Neural progenitor cell (in vitro differentiated cells): ENCODE measurements at regions not wholly inside any gene's neighbourhood (a gene's known extent, or its start where the extent isn't known, plus 50 kb on each side); places are given as distances from the start of the nearest gene placed in this dataset.

Experiments used
- DNase-seq: peaks from one replicate; pipeline ENCODE4 v3.0.0-alpha.2; 2016; ENCODE audit warnings: low spot score
- H2AFZ ChIP-seq: fragments of 200-600 bp; sonication (generic); replicated peaks from 2 replicates; pipeline ENCODE4 v1.6.1; 2016; ENCODE audit warnings: antibody characterized with exemption
- H3F3A ChIP-seq: fragments of 200-600 bp; sonication (generic); 2 replicates; pipeline ENCODE4 v1.6.1; 2016; ENCODE audit warnings: antibody characterized with exemption, low read depth
- H3K27ac ChIP-seq: fragments of 200-600 bp; sonication (generic); 2 replicates; pipeline ENCODE4 v1.5.1; 2016; ENCODE audit warnings: mild to moderate bottlenecking
- H3K27me3 ChIP-seq: fragments of 200-600 bp; sonication (generic); 2 replicates; pipeline ENCODE4 v1.6.1; 2016; ENCODE audit warnings: mild to moderate bottlenecking, moderate library complexity
- H3K36me3 ChIP-seq: fragments of 200-600 bp; sonication (generic); 2 replicates; pipeline ENCODE4 v1.5.1; 2016
- H3K4me1 ChIP-seq: fragments of 200-600 bp; sonication (generic); 2 replicates; pipeline ENCODE4 v1.6.1; 2016; ENCODE audit warnings: mixed run types
- H3K4me2 ChIP-seq: fragments of 200-600 bp; sonication (generic); 2 replicates; pipeline ENCODE4 v1.6.1; 2016
- H3K4me3 ChIP-seq: fragments of 200-600 bp; sonication (generic); 2 replicates; pipeline ENCODE4 v1.5.1; 2016
- H3K79me2 ChIP-seq: fragments of 200-600 bp; sonication (generic); 2 replicates; pipeline ENCODE4 v1.6.1; 2016; ENCODE audit warnings: low read depth
- H3K9ac ChIP-seq: fragments of 200-600 bp; sonication (generic); 2 replicates; pipeline ENCODE4 v1.6.1; 2016
- H3K9me3 ChIP-seq: fragments of 200-600 bp; sonication (generic); 2 replicates; pipeline ENCODE4 v1.5.1; 2016; ENCODE audit warnings: low read depth
- H4K20me1 ChIP-seq: fragments of 200-600 bp; sonication (generic); 2 replicates; pipeline ENCODE4 v1.6.1; 2016; ENCODE audit warnings: low read depth
- H3K27ac Mint-ChIP-seq: 3 replicates; pipeline ENCODE4 v1.8.0; 2021; ENCODE audit warnings: mixed read lengths
- H3K27me3 Mint-ChIP-seq: 2 replicates; pipeline ENCODE4 v1.8.0; 2022; ENCODE audit warnings: low read depth, mild to moderate bottlenecking, inconsistent platforms, moderate library complexity, mixed read lengths; ENCODE audit not compliant: insufficient read depth
- H3K36me3 Mint-ChIP-seq: 3 replicates; pipeline ENCODE4 v1.8.0; 2021; ENCODE audit warnings: mixed read lengths
- H3K4me1 Mint-ChIP-seq: 3 replicates; pipeline ENCODE4 v1.8.0; 2021; ENCODE audit warnings: mixed read lengths
- H3K4me3 Mint-ChIP-seq: 3 replicates; pipeline ENCODE4 v1.8.0; 2021; ENCODE audit warnings: mild to moderate bottlenecking, moderate library complexity, mixed read lengths
- H3K9me3 Mint-ChIP-seq: 3 replicates; pipeline ENCODE4 v1.8.0; 2020; ENCODE audit warnings: mixed read lengths
- CTCF ChIP-seq: fragments of 200-600 bp; sonication (generic); IDR thresholded peaks from 2 replicates; pipeline ENCODE4 v1.5.1; 2017; ENCODE audit warnings: antibody characterized with exemption, mild to moderate bottlenecking
- EZH2 ChIP-seq: fragments of 200-600 bp; sonication (generic); IDR thresholded peaks from 2 replicates; pipeline ENCODE4 v1.6.1; 2017; ENCODE audit warnings: antibody characterized with exemption, mild to moderate bottlenecking, moderate library complexity
- EZH2phosphoT487 ChIP-seq: fragments of 200-600 bp; sonication (generic); IDR thresholded peaks from 2 replicates; pipeline ENCODE4 v1.6.1; 2017; ENCODE audit warnings: antibody characterized with exemption

- peaks cover 6% of the 10 kb centered on the region for H3K4me1 Mint-ChIP-seq
- Histone ChIP-seq H3K4me2 (peak overlapping the region; percentile 37), H3F3A (peaks cover 17% of the 10 kb centered on the region), H3K4me3 (no peak overlapping the region), H2AFZ (no peak overlapping the region), H3K36me3 (no peaks in the 10 kb centered on the region), H3K9ac (no peak overlapping the region), H3K9me3 (peaks cover 13% of the 10 kb centered on the region), H4K20me1 (no peaks in the 10 kb centered on the region), H3K27ac (no peak overlapping the region), H3K4me1 (peaks cover 35% of the 10 kb centered on the region), H3K79me2 (no peaks in the 10 kb centered on the region), H3K27me3 (no peaks in the 10 kb centered on the region)
- H3K9me3 Mint-ChIP-seq = peaks cover 16% of the 10 kb centered on the region
- TF ChIP-seq EZH2 (no peak), EZH2phosphoT487 (no peak), CTCF (no peak)
- no peak for DNase-seq
- H3K36me3 Mint-ChIP-seq = peaks cover 16% of the 10 kb centered on the region
- H3K27ac Mint-ChIP-seq = no peak overlapping the region
- no peaks in the 10 kb centered on the region for H3K27me3 Mint-ChIP-seq
- no peak overlapping the region for H3K4me3 Mint-ChIP-seq
These were observed 237.9 kb upstream of the ROPN1 start for GRCh38 chr3:124229836-124230235.

- no peak overlapping the region for H3K4me3 ChIP-seq
- no peaks in the 10 kb centered on the region for H4K20me1 ChIP-seq
- peak overlapping the region; percentile 37 for H3K4me2 ChIP-seq
- no peak overlapping the region for H3K4me3 Mint-ChIP-seq
- H3K79me2 ChIP-seq = no peaks in the 10 kb centered on the region
- H3K9me3 ChIP-seq = peaks cover 13% of the 10 kb centered on the region
- H2AFZ ChIP-seq = no peak overlapping the region
- H3K27me3 Mint-ChIP-seq = no peaks in the 10 kb centered on the region
- no peak overlapping the region for H3K27ac Mint-ChIP-seq
- H3K36me3 ChIP-seq = no peaks in the 10 kb centered on the region
- no peak for DNase-seq
- H3K27ac ChIP-seq = no peak overlapping the region
- H3K9me3 Mint-ChIP-seq = peaks cover 16% of the 10 kb centered on the region
- H3K9ac ChIP-seq = no peak overlapping the region
- peaks cover 6% of the 10 kb centered on the region for H3K4me1 Mint-ChIP-seq
- TF ChIP-seq CTCF = no peak
- no peak for TF ChIP-seq EZH2
- TF ChIP-seq EZH2phosphoT487 = no peak
- H3F3A ChIP-seq = peaks cover 18% of the 10 kb centered on the region
- H3K27me3 ChIP-seq = no peaks in the 10 kb centered on the region
- peaks cover 35% of the 10 kb centered on the region for H3K4me1 ChIP-seq
- peaks cover 18% of the 10 kb centered on the region for H3K36me3 Mint-ChIP-seq
These were observed 238.5 kb upstream of the ROPN1 start for GRCh38 chr3:124230432-124230831.

- peaks cover 16% of the 10 kb centered on the region for H3K9me3 Mint-ChIP-seq
- Histone ChIP-seq H3K27me3 (no peaks in the 10 kb centered on the region), H3K4me2 (no peak overlapping the region), H3K36me3 (no peaks in the 10 kb centered on the region), H3K9ac (no peak overlapping the region), H3F3A (peaks cover 23% of the 10 kb centered on the region), H4K20me1 (peaks cover 2% of the 10 kb centered on the region), H3K4me3 (no peak overlapping the region), H2AFZ (no peak overlapping the region), H3K27ac (no peak overlapping the region), H3K79me2 (no peaks in the 10 kb centered on the region), H3K9me3 (peaks cover 13% of the 10 kb centered on the region), H3K4me1 (peaks cover 37% of the 10 kb centered on the region)
- DNase-seq = peak; percentile 28
- H3K27ac Mint-ChIP-seq = no peak overlapping the region
- H3K4me3 Mint-ChIP-seq = no peak overlapping the region
- H3K36me3 Mint-ChIP-seq = peaks cover 18% of the 10 kb centered on the region
- no peak for TF ChIP-seq CTCF
- TF ChIP-seq EZH2 = no peak
- TF ChIP-seq EZH2phosphoT487 = no peak
- peaks cover 7% of the 10 kb centered on the region for H3K4me1 Mint-ChIP-seq
- H3K27me3 Mint-ChIP-seq = no peaks in the 10 kb centered on the region
These were observed 239.1 kb upstream of the ROPN1 start for GRCh38 chr3:124230998-124231397.
